ENCODE measurements at regions not wholly inside any gene's neighbourhood (a gene's known extent, or its start where the extent isn't known, plus 50 kb on each side); places are given as distances from the start of the nearest gene placed in this dataset.

GRCh38 chr18:67694787-67695186 is 178.3 kb upstream of the DSEL start:
- TF ChIP-seq, protein P1, sequence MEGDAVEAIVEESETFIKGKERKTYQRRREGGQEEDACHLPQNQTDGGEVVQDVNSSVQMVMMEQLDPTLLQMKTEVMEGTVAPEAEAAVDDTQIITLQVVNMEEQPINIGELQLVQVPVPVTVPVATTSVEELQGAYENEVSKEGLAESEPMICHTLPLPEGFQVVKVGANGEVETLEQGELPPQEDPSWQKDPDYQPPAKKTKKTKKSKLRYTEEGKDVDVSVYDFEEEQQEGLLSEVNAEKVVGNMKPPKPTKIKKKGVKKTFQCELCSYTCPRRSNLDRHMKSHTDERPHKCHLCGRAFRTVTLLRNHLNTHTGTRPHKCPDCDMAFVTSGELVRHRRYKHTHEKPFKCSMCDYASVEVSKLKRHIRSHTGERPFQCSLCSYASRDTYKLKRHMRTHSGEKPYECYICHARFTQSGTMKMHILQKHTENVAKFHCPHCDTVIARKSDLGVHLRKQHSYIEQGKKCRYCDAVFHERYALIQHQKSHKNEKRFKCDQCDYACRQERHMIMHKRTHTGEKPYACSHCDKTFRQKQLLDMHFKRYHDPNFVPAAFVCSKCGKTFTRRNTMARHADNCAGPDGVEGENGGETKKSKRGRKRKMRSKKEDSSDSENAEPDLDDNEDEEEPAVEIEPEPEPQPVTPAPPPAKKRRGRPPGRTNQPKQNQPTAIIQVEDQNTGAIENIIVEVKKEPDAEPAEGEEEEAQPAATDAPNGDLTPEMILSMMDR (IDR thresholded peaks at IDR 0.05) = no peak
- no peak for TF ChIP-seq ZFX (IDR thresholded peaks at IDR 0.05; ENCODE audit: borderline replicate concordance)
